ENCODE measurements at regions not wholly inside any gene's neighbourhood (a gene's known extent, or its start where the extent isn't known, plus 50 kb on each side); places are given as distances from the start of the nearest gene placed in this dataset.

- no peak for TF ChIP-seq FOXP2 (optimal IDR thresholded peaks at IDR 0.05; ENCODE audit: borderline replicate concordance, extremely low read depth, extremely low read length, insufficient read depth)
- TF ChIP-seq REST (IDR thresholded peaks at IDR 0.05; ENCODE audit: insufficient read depth in 1 of 2, low read depth in 2 of 2, low read length in 2 of 2), result no peak
- TF ChIP-seq POLR2AphosphoS5 (IDR thresholded peaks at IDR 0.05; ENCODE audit: low read depth, low read length), result no peak
- no peak for TF ChIP-seq SIN3A (IDR thresholded peaks at IDR 0.05; ENCODE audit: borderline replicate concordance, insufficient read depth, low read length)
- no peak for TF ChIP-seq TAF1 (IDR thresholded peaks at IDR 0.05; ENCODE audit: borderline replicate concordance, insufficient read depth, low read length)
Measured at GRCh38 chr3:90011996-90012395, 904.6 kb downstream of the EPHA3 start.

- no peak for TF ChIP-seq FOXP2 (optimal IDR thresholded peaks at IDR 0.05; ENCODE audit: borderline replicate concordance, extremely low read depth, extremely low read length, insufficient read depth)
- TF ChIP-seq REST (IDR thresholded peaks at IDR 0.05; ENCODE audit: insufficient read depth in 1 of 2, low read depth in 2 of 2, low read length in 2 of 2), result no peak
- no peak for TF ChIP-seq SIN3A (IDR thresholded peaks at IDR 0.05; ENCODE audit: borderline replicate concordance, insufficient read depth, low read length)
- TF ChIP-seq TAF1 (IDR thresholded peaks at IDR 0.05; ENCODE audit: borderline replicate concordance, insufficient read depth, low read length), result no peak
- no peak for TF ChIP-seq POLR2AphosphoS5 (IDR thresholded peaks at IDR 0.05; ENCODE audit: low read depth, low read length)
Measured at GRCh38 chr3:90015688-90016356, 908.4 kb downstream of the EPHA3 start.

- TF ChIP-seq TAF1 (IDR thresholded peaks at IDR 0.05; ENCODE audit: borderline replicate concordance, insufficient read depth, low read length) (no peak), POLR2AphosphoS5 (IDR thresholded peaks at IDR 0.05; ENCODE audit: low read depth, low read length) (no peak), FOXP2 (optimal IDR thresholded peaks at IDR 0.05; ENCODE audit: borderline replicate concordance, extremely low read depth, extremely low read length, insufficient read depth) (no peak), SIN3A (IDR thresholded peaks at IDR 0.05; ENCODE audit: borderline replicate concordance, insufficient read depth, low read length) (no peak), REST (IDR thresholded peaks at IDR 0.05; ENCODE audit: insufficient read depth in 1 of 2, low read depth in 2 of 2, low read length in 2 of 2) (no peak)
Measured at GRCh38 chr3:90016555-90016954, 909.1 kb downstream of the EPHA3 start.

- no peak for TF ChIP-seq REST (IDR thresholded peaks at IDR 0.05; ENCODE audit: insufficient read depth in 1 of 2, low read depth in 2 of 2, low read length in 2 of 2)
- TF ChIP-seq TAF1 (IDR thresholded peaks at IDR 0.05; ENCODE audit: borderline replicate concordance, insufficient read depth, low read length), result no peak
- TF ChIP-seq FOXP2 (optimal IDR thresholded peaks at IDR 0.05; ENCODE audit: borderline replicate concordance, extremely low read depth, extremely low read length, insufficient read depth), result no peak
- no peak for TF ChIP-seq POLR2AphosphoS5 (IDR thresholded peaks at IDR 0.05; ENCODE audit: low read depth, low read length)
- no peak for TF ChIP-seq SIN3A (IDR thresholded peaks at IDR 0.05; ENCODE audit: borderline replicate concordance, insufficient read depth, low read length)
Measured at GRCh38 chr3:90018779-90019178, 911.4 kb downstream of the EPHA3 start.
